ENCODE measurements at regions not wholly inside any gene's neighbourhood (a gene's known extent, or its start where the extent isn't known, plus 50 kb on each side); places are given as distances from the start of the nearest gene placed in this dataset.
"Not testable (repeated sequence)": the region's sequence is repeated elsewhere in the genome, so short reads cannot be mapped to it uniquely, and the experiment has no call there.

DNA sequence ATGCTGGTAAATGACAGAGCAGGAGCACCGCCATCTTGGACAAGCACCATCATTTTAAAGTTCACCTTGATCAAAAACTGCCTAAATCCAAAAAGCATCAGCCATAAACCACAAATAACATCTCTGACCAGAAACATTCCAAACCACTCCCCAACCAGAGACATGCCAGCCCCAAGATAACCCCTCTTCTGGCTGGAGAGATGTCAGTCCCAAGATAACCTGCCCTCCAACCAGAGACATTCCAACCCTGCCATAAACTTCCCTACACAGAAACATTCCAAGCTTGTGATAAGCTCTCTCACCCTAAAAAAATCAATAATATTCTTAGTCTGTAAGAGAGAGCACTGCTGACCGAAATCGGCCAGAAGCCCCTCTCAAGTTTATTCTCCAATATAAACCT is 659.3 kb downstream of the XPNPEP1 start:
- peaks cover 18 to 23% (median 21%) of the 10 kb centered on the region in 11 experiments for H3K9me3 ChIP-seq (replicated peaks in 1 of 11)
- no peak for TF ChIP-seq Cebpa-rat (IDR thresholded peaks at IDR 0.05)
- no peak overlapping the region for H3K4me2 ChIP-seq
- H3K36me3 ChIP-seq, result no peaks in the 10 kb centered on the region; a peak in 1 of 22 replicates
- no peak overlapping the region for H3K27ac ChIP-seq
- no peaks in the 10 kb centered on the region for H3K4me1 ChIP-seq
- no peaks in the 10 kb centered on the region for H3K27me3 ChIP-seq
- H3K4me3 ChIP-seq, result no peak overlapping the region
- H3K9ac ChIP-seq, result no peak overlapping the region
- no peaks in the 10 kb centered on the region for H4K20me1 ChIP-seq

DNA sequence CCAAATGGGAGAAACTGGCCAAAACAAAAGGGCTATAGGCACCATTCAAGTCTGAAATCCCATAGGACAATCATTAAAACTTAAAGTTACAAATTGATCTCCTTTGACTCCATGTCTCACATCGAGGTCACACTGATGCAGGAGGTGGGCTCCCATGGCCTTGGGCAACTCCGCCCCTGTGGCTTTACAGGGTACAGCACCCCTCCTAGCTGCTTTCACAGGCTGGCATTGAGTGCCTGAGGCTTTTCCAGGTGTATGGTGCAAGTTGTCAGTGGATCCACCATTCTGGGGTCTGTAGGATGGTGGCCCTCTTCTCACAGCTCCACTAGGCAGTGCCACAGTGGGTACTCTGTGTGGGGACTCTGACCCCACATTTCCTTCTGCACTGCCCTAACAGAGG is 662.1 kb downstream of the XPNPEP1 start:
- no peaks in the 10 kb centered on the region for H3K4me1 ChIP-seq
- H3K9me3 ChIP-seq (replicated peaks in 1 of 11), result peaks cover 18 to 23% (median 21%) of the 10 kb centered on the region in 11 experiments
- H3K4me3 ChIP-seq, result no peak overlapping the region
- no peak overlapping the region for H3K4me2 ChIP-seq
- H3K9ac ChIP-seq, result no peak overlapping the region
- no peak overlapping the region for H3K27ac ChIP-seq
- TF ChIP-seq Cebpa-rat (IDR thresholded peaks at IDR 0.05), result no peak
- no peaks in the 10 kb centered on the region; a peak in 1 of 22 replicates for H3K36me3 ChIP-seq
- H3K27me3 ChIP-seq, result no peaks in the 10 kb centered on the region
- no peaks in the 10 kb centered on the region for H4K20me1 ChIP-seq

DNA sequence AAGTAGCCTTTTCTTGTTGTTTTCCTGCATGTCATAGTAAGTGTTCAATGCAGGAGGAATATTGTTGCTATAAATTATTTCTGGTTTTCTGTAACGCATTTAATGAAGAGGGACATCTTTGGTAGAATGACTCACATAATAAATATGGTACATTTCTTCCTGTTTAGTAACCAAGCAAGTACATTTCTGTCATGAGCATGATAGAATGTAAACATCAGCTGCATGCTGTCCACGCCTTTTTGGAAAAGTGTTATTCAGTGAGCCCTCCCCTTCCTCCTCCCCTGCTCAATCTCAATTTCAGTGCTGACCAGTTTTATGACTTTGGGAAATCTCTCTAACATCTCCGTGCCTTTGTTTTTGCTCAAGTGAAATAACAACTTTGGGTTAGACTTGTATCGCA is 664.0 kb downstream of the XPNPEP1 start:
- no peak overlapping the region for H3K4me2 ChIP-seq
- no peaks in the 10 kb centered on the region for H3K27me3 ChIP-seq
- H3K9me3 ChIP-seq (replicated peaks in 1 of 11), result peaks cover 18 to 23% (median 21%) of the 10 kb centered on the region in 11 experiments
- no peak overlapping the region for H3K9ac ChIP-seq
- no peaks in the 10 kb centered on the region; a peak in 1 of 22 replicates for H3K36me3 ChIP-seq
- no peaks in the 10 kb centered on the region for H3K4me1 ChIP-seq
- no peaks in the 10 kb centered on the region for H4K20me1 ChIP-seq
- no peak for TF ChIP-seq Cebpa-rat (IDR thresholded peaks at IDR 0.05)
- H3K27ac ChIP-seq, result no peak overlapping the region
- no peak overlapping the region for H3K4me3 ChIP-seq

DNA sequence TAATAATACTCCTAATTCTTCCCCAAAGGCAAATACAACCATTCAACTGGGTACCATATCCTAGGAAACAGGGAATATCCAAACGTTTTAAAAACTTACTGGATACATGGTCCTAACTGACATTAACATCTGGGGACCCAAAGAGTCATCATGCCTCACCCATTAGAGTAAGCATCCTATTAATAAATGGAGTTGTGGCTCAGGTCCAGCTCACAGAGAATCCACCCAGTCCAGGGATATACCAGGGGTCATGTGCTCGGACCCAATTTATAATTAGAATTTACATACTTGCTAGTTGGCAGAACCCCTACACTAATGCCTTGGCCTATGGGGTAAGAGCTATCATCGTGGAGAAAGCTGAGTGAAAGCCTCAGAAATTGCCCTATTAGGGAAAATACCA is 670.0 kb downstream of the XPNPEP1 start:
- H3K9me3 ChIP-seq (replicated peaks in 1 of 11), result no peaks in the 10 kb centered on the region
- no peaks in the 10 kb centered on the region for H3K36me3 ChIP-seq
- no peak for TF ChIP-seq Cebpa-rat (IDR thresholded peaks at IDR 0.05)
- no peaks in the 10 kb centered on the region for H3K27me3 ChIP-seq
- H3K4me2 ChIP-seq, result no peak overlapping the region
- no peak overlapping the region for H3K4me3 ChIP-seq
- H4K20me1 ChIP-seq, result no peaks in the 10 kb centered on the region
- H3K4me1 ChIP-seq, result no peaks in the 10 kb centered on the region
- no peak overlapping the region for H3K27ac ChIP-seq
- no peak overlapping the region for H3K9ac ChIP-seq

DNA sequence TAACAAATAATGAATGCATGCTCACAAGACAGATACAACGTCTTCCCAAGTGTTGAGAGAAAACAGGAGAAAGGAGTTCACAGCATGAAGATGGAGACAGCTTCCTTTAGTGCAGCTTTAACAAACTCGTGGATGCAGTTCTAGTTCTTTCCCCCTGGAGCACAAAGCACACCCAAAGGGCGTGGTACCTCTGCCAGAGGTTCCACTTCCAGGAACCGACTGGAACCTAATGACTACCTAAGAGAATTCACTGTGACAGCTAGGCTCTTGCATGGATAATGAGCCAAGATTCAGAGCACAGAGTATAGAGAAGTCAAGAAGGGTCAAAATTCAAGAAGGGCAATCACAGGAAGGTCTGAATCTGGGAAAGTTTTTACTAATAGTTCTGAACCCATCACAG is 673.2 kb downstream of the XPNPEP1 start:
- H3K27me3 ChIP-seq, result no peaks in the 10 kb centered on the region
- H3K4me1 ChIP-seq, result no peaks in the 10 kb centered on the region
- no peak for TF ChIP-seq Cebpa-rat (IDR thresholded peaks at IDR 0.05)
- no peaks in the 10 kb centered on the region for H3K9me3 ChIP-seq (replicated peaks in 1 of 11)
- no peak overlapping the region for H3K4me3 ChIP-seq
- H3K4me2 ChIP-seq, result no peak overlapping the region
- no peaks in the 10 kb centered on the region for H3K36me3 ChIP-seq
- H4K20me1 ChIP-seq, result no peaks in the 10 kb centered on the region
- no peak overlapping the region for H3K9ac ChIP-seq
- no peak overlapping the region for H3K27ac ChIP-seq

DNA sequence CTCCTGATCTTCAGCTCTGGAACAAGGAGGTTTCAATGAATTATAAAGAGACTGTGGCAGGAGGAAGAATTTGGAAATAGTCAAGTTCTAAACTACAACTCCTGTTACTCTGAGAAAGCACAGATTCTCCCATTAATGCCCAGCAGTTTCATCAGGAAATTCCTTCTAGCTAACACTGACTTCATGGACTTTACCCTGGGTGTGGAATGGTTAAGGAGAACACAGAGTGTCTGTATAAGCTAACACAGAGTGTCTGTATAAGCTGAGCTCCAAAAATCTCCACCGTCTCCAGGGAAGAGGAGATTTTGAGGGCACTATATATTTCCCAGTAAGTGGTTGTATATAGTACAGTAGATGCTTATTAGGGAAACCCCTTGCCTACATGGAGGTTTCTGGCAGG is 675.5 kb downstream of the XPNPEP1 start:
- TF ChIP-seq Cebpa-rat (IDR thresholded peaks at IDR 0.05), result no peak
- Histone ChIP-seq H3K36me3 (no peaks in the 10 kb centered on the region), H3K27ac (no peak overlapping the region)

DNA sequence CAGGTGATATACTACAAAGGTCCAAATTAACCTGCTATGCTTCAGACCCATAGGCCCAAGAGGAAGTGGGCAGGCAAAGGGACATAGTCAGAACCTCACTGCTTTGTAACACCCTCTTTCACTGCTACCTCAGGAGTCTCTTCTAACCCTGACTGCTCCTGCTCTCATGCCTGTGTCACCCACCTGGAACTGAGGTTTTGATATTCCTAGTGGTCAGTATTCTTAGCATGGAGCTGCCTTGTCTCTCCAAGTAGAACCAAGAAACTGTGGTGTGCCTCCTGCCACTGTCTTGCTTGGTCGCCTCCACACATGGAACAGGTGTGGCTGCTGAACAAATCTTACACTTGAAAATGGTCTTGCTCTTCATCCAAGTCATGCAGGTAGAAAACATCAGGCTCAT is 677.5 kb downstream of the XPNPEP1 start:
- TF ChIP-seq Cebpa-rat (IDR thresholded peaks at IDR 0.05), result no peak
- H3K9me3 ChIP-seq (replicated peaks in 1 of 11), result peaks cover 0 to 6% (median 0%) of the 10 kb centered on the region in 11 experiments; a peak in 1 of 22 replicates
- no peaks in the 10 kb centered on the region for H3K4me1 ChIP-seq

More for the DNA sequence above, 675.5 kb downstream of the XPNPEP1 start:
- H3K4me2 ChIP-seq, result no peak overlapping the region
- no peak overlapping the region for H3K4me3 ChIP-seq
- H4K20me1 ChIP-seq, result no peaks in the 10 kb centered on the region
- H3K4me1 ChIP-seq, result no peaks in the 10 kb centered on the region
- peaks cover 0 to 6% (median 0%) of the 10 kb centered on the region in 11 experiments; a peak in 1 of 22 replicates for H3K9me3 ChIP-seq (replicated peaks in 1 of 11)
- no peak overlapping the region for H3K9ac ChIP-seq
- no peaks in the 10 kb centered on the region for H3K27me3 ChIP-seq

DNA sequence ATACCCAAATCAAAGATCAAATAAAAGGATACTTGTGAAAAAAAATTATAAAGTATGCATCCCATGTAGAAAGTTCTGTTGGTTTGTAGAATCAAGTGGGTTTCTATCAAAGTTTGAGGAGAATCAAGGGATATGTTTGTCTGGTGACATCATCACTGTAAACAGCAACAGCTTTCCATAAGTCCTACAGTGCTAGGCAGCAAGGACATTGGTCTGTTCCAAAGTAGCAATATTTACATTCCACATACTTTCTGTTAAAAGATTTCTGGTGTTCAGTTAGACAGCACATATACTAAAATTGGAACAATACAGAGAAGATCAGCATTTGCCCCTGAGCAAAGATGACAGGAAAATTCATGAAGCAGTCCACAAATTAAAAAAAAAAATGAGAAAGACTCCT is 683.9 kb downstream of the XPNPEP1 start:
- no peak overlapping the region for H3K4me2 ChIP-seq
- H4K20me1 ChIP-seq, result no peaks in the 10 kb centered on the region
- H3K27me3 ChIP-seq, result no peaks in the 10 kb centered on the region
- H3K9ac ChIP-seq, result no peak overlapping the region
- no peak overlapping the region for H3K27ac ChIP-seq
- H3K36me3 ChIP-seq, result no peaks in the 10 kb centered on the region
- H3K9me3 ChIP-seq (replicated peaks in 1 of 11), result peaks cover 0 to 6% (median 0%) of the 10 kb centered on the region in 11 experiments; a peak in 1 of 22 replicates
- H3K4me3 ChIP-seq, result no peak overlapping the region
- no peak for TF ChIP-seq Cebpa-rat (IDR thresholded peaks at IDR 0.05)
- H3K4me1 ChIP-seq, result no peaks in the 10 kb centered on the region

More for the DNA sequence above, 677.5 kb downstream of the XPNPEP1 start:
- Histone ChIP-seq H3K36me3 (no peaks in the 10 kb centered on the region), H3K27me3 (no peaks in the 10 kb centered on the region), H3K27ac (no peak overlapping the region), H3K9ac (no peak overlapping the region), H3K4me3 (no peak overlapping the region), H3K4me2 (no peak overlapping the region), H4K20me1 (no peaks in the 10 kb centered on the region)

DNA sequence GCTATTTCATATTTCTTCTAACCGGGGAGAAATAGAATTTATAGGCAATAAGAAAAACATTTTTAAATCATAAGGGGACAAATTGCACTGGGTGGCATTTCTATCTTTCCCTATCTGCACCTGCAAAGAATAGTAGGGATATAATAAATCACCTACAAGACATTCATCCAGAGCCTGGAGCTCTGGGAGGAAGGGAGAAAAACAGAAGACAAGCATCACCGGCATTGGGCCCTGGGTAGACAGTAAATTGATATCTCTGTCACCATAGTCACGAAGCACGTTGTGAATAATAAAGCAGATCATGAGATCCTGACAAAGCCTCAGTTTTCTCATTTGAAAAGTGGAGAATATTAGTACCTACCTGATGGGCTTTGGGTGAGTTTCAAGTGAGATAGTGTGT is 685.6 kb downstream of the XPNPEP1 start:
- H3K4me1 ChIP-seq, result no peaks in the 10 kb centered on the region
- no peaks in the 10 kb centered on the region for H3K36me3 ChIP-seq
- TF ChIP-seq Cebpa-rat (IDR thresholded peaks at IDR 0.05), result no peak
- H3K9ac ChIP-seq, result no peak overlapping the region
- H3K4me2 ChIP-seq, result no peak overlapping the region
- no peaks in the 10 kb centered on the region for H3K9me3 ChIP-seq (replicated peaks in 1 of 11)
- H3K27me3 ChIP-seq, result no peaks in the 10 kb centered on the region
- no peaks in the 10 kb centered on the region for H4K20me1 ChIP-seq
- no peak overlapping the region for H3K27ac ChIP-seq
- no peak overlapping the region for H3K4me3 ChIP-seq

DNA sequence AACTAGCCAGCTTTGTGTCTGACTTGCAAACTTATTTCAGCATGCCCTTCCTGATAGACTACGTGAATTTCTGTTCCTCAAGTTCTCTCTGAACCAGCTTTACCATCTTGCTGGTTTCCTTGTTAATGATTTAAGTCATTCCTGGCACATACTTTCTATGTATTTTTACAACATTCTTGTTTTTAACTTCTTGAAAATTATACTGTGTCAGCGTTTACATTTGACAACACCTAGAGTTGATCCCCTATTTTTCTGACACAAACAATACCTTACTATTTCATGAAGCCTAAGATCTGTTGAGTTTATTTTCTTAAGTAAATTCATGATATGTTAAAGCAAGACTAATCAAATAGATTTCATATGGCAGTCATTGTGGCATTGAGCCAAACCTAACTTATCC is 686.3 kb downstream of the XPNPEP1 start:
- H3K27ac ChIP-seq, result no peak overlapping the region
- no peak for TF ChIP-seq Cebpa-rat (IDR thresholded peaks at IDR 0.05)
- H3K36me3 ChIP-seq, result no peaks in the 10 kb centered on the region
- H3K4me1 ChIP-seq, result no peaks in the 10 kb centered on the region
- H3K4me2 ChIP-seq, result no peak overlapping the region
- H4K20me1 ChIP-seq, result no peaks in the 10 kb centered on the region
- H3K9ac ChIP-seq, result no peak overlapping the region
- H3K4me3 ChIP-seq, result no peak overlapping the region
- H3K9me3 ChIP-seq (replicated peaks in 1 of 11), result no peaks in the 10 kb centered on the region
- no peaks in the 10 kb centered on the region for H3K27me3 ChIP-seq

DNA sequence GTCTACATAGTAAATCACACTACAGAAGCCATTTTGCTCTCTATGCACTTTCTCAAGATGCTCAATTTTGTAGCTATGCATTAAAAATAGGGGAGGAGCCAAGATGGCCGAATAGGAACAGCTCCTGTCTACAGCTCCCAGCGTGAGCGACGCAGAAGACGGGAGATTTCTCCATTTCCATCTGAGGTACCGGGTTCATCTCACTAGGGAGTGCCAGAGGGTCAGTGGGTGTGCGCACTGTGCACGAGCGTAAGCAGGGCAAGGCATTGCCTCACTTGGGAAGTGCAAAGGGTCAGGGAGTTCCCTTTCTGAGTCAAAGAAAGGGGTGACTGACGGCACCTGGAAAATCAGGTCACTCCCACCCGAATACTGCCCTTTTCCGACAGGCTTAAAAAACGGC is 699.8 kb downstream of the XPNPEP1 start:
- H3K9me3 ChIP-seq (replicated peaks in 1 of 11); H3K27me3 ChIP-seq; H3K36me3 ChIP-seq; H3K4me2 ChIP-seq; H3K27ac ChIP-seq; H4K20me1 ChIP-seq; H3K9ac ChIP-seq; H3K4me1 ChIP-seq; H3K4me3 ChIP-seq: not testable (repeated sequence)

All from BLaER1 treated with 17β-estradiol and CSF1 and Interleukin-3, amounts not matched to agents 10 nM and 100 nM (cell line).